ENCODE measurements at regions not wholly inside any gene's neighbourhood (a gene's known extent, or its start where the extent isn't known, plus 50 kb on each side); places are given as distances from the start of the nearest gene placed in this dataset.
"Not testable (repeated sequence)": the region's sequence is repeated elsewhere in the genome, so short reads cannot be mapped to it uniquely, and the experiment has no call there.

- DNase-seq, result no peak
These were observed 236.6 kb downstream of the SATB1 start for GRCh38 chr3:18188491-18188890.

DNA sequence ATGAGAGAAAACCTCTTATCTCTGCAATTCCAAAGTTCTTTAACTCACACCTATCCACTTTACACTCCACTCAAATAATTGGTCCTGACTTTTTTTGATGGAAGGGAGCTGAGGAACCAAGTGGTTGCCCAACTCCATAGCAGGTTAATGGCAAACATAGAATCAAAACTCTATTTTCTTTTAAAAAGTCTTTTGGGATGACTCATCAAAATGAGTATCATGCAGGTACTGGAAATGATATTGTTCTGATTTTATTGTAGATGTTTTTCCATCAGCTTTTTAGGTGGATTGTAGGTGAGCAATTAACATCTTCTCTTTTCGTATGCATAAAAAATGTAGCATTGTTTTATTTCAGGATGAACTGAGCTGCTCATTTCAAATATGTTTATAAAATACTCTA lies 239.5 kb downstream of the SATB1 start:
- no peak for DNase-seq

GRCh38 chr3:18182923-18183322 lies 242.2 kb downstream of the SATB1 start:
- not testable (repeated sequence) for DNase-seq

DNA sequence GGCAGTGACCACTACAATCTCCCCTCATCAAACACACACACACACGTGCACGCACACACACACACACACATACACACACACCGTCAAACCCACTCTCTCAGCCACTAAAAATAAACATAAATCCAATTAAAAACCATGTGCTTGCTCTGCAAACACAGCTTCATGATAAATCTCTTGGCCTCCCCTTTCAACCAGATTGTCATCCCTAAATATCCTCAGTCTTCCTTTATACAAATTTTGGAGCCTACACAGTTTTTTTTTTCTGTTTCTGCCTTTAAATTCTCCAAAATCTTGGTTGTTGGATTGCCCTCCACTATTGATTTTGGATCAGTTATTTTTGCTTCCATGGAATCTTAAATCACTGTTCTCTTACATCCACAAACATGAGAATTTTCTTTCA lies 245.6 kb downstream of the SATB1 start:
- no peak for DNase-seq

DNA sequence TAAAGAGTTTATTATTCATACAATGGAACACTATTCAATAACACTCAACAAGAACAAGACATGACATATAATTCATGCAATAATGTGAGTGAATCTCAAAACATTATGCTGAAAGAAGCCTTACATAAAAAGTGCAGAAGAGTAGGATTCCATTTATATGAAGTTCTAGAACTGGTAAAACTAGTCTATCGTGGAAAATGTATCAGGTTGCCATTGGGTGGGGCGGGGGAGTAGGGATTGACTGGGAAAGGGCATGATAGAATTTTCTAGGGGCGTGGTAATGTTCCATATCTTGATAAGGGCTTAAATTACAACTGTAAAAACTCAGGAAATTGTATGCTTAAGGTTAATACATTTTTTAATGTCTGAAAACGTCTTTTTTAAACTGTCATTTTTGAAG lies 247.9 kb downstream of the SATB1 start:
- no peak for DNase-seq

GRCh38 chr3:18173891-18174290 lies 251.2 kb downstream of the SATB1 start:
- DNase-seq, result peak; percentile 40

DNA sequence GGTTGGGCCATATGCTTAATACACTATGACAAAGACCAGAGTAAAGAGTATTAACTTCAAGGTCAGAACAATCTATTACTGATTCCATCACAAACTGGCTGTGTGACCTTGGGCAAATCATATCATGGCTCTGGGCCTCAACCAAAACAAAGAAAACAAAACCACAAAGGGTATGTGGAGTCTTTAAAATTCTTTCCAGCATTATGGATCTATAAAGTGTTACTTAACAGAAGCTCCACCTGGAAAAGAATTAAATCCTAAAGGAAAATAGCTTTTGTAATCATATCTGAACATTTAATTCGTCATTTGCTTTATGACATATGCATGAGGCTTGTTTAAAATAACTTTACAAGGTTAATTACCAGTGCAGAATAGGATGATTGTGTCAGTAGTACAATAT lies 265.5 kb downstream of the SATB1 start:
- DNase-seq, result no peak

GRCh38 chr3:18153571-18154173 lies 271.5 kb downstream of the SATB1 start:
- DNase-seq, result peak; percentile 77

- no peak for DNase-seq
These were observed 273.9 kb downstream of the SATB1 start for GRCh38 chr3:18151199-18151598.

DNA sequence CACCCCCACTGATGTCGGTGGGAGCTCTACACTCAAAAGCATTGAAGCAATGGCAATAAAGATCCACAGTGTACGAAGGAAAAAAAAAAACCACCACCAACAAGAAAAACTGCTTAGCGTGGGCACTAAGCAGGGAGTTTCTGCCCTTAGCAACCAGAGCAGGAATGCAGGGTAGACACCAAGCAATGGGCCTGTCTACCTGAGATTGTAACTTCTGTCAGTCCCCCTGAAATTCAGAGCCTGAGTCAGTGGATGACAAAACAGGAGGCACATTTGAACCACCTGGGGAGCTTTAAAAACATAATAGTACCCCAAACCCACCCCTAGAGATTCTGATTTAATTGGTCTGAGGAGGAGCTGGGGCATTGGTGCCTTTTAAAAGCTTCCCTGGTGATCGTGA lies 275.2 kb downstream of the SATB1 start:
- no peak for DNase-seq

- DNase-seq, result no peak
These were observed 275.8 kb downstream of the SATB1 start for GRCh38 chr3:18149386-18149785.

DNA sequence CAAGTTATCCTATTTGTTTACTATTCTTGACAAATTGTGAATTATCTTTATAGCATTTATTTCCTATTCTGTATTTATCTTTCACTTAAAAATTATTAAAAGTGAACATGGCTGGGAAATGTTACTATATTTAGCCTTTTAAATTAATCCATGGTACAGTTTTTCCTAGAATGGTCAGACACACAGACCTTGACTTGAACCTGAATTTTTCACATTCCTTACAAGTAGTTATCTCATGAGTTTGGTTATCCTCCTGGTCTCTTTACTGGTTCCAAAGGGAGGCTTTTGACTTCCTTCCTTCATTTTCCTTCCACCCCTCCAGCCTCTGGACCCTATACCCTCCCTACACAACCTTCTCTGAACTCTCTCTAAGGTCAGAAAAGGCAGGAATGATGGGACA lies 280.6 kb downstream of the SATB1 start:
- DNase-seq, result no peak

- DNase-seq, result no peak
These were observed 281.8 kb downstream of the SATB1 start for GRCh38 chr3:18143258-18143780.

GRCh38 chr3:18137958-18138357 lies 287.2 kb downstream of the SATB1 start:
- no peak for DNase-seq

GRCh38 chr3:18135060-18135814 lies 289.9 kb downstream of the SATB1 start:
- peak; percentile 7 for DNase-seq

DNA sequence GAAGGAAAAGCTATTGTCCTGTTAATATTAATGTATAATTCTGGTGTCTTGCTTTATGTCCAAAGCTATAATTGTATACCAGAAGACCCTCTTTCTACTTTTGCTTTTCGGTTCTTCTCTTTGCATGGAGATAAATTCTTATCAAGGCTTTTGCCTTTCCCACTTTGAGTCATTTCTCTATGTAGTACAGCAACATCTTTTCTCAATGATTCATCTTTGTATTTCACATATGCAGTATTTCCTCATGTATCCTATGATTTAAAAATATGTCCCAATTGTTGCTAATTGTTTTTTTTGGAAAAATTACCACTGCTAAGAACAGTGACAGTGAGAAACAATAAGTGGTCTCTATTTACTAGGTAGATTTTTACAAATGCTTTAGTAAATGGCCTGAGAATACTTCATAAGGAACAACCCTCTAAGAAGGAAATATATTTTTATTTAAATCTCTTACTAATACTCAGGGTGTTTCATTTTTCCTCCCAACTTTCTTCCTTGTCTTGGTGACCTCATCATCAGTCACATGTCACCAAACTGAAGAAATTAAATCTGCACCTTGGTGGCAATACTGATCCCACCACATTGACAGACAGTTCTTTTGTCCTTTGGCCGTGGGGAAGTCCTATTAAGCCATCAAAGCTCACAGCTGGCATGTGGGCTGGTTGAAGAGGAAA lies 290.6 kb downstream of the SATB1 start:
- peak; percentile 64 for DNase-seq

DNA sequence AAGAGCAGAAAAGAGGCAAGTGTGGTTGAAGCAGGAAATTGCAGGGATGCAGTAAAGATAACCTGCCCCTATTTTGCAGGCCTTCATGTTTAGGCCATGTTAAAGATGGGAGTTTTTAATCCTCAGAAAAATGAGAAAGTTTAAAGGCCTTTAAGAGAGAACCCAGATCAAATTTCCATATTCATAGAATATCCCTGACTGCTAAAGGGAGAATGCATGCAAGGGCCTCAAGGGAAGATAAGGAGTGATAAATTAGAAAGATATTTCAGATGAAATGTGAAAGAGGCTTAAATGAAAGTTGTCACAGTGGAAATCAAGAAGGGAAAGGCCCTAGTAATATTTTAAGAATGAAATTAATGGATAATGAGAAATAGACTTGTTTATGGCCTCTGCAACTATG lies 292.1 kb downstream of the SATB1 start:
- DNase-seq, result no peak

DNA sequence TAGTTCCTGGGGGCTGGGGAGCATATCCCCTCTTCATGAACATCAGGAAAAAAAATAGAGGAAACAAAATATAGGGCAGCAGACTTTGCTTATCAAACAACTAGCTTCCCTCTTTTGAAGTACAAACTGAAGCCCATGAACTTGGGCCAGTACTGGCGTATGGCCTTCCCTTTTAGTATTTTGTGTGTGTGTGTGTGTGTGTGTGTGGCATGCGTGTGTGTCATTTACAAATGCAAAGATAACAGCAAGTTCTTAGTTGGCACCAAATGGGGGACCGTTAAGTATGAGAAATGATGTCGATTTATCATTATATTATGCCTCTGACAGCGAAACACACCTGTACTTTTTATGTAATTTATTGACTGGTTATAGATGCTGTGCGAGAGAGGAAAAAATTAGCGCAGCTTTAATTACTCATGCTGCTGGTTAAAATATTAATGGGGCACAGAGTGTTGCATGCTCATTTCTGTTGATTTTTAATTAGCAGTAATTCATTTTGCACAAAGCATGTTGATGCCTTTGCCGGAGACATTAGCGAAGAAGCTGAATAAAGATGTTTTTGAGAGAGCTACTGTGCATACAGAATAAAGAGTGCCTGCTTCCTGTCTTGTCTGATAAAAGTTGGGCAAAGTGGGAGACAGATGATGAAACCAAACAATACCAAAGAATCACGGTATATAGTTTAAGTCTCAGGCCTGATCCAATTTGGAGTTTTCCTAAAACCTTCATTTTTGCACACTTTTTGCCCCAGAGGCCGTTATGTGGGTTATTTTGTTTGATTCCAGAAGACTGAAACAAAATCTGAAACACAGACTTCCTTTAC lies 297.1 kb downstream of the SATB1 start:
- no peak for DNase-seq

GRCh38 chr3:18127174-18127858 lies 297.8 kb downstream of the SATB1 start:
- DNase-seq, result peak; percentile 14

DNA sequence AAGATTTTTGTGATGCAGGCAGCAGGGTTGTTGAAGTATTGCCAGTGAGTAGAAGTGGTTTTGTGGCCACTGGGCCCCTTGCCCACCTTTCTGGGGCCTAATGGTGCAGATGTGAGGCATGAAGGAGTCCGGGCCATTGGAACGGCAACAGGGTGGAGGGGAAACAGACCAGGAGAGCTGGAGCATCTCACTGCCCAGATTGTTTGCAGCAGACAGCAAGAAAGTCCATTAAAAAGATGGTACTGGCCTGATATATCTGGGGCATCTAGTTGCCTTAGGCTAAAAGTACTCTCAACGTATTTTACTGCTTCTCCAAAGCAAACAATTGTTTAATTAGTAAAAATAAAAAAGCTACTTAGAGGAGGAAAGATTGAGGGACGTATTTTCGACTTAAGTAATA lies 298.4 kb downstream of the SATB1 start:
- DNase-seq, result no peak

DNA sequence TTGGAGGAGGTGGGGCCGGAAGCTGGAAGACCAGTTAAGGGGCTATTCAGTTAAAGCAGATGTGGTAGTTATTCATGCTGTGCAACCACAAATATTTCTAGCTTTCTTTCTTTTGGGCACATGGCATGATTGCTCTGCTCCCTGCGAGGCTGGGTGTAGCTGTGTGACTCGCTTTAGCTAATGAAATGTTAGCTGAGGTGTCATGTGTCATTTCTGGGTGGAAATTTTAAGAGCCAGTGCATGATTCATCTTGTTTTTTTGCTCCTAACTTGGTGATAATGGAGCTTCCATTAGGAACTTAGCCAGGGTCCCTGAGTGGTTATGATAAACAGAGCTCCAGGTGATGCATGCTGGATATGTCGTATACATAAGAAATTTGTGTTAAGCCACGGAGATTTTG lies 300.6 kb downstream of the SATB1 start:
- no peak for DNase-seq

DNA sequence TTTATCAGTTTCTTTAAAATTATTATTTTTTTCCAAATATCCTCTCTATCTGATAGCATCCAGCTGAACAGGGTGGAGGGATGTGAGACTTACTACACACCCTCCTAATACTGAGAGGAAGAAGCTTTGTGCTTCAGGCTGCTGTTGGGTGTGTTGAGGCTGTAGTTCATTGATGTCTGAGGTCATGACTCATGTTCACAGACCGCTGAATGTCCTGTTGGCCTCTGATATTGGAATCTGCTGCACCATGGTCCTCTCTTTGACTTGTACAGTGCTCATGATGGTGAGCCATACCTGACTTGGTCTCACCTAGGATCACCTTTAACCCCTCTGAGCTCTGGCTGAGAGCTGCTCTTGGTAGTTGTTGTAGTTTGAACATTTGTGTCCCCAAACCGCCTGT lies 302.9 kb downstream of the SATB1 start:
- no peak for DNase-seq

- DNase-seq, result no peak
These were observed 304.1 kb downstream of the SATB1 start for GRCh38 chr3:18121020-18121419.

Measured in inflammatory macrophage treated with lipopolysaccharide for 4 hours (primary cell).